GM19468 (cell line): ENCODE measurements at regions not wholly inside any gene's neighbourhood (a gene's known extent, or its start where the extent isn't known, plus 50 kb on each side); places are given as distances from the start of the nearest gene placed in this dataset.

Experiments
- ATAC-seq: cut with Tn5 transposase; IDR thresholded peaks from one replicate; pipeline ENCODE4 v1.9.1; 2021; ENCODE audit warnings: mild to moderate bottlenecking, moderate library complexity, moderate number of reproducible peaks; ENCODE audit not compliant: unreplicated experiment; ENCODE audit errors: extremely low read depth

DNA sequence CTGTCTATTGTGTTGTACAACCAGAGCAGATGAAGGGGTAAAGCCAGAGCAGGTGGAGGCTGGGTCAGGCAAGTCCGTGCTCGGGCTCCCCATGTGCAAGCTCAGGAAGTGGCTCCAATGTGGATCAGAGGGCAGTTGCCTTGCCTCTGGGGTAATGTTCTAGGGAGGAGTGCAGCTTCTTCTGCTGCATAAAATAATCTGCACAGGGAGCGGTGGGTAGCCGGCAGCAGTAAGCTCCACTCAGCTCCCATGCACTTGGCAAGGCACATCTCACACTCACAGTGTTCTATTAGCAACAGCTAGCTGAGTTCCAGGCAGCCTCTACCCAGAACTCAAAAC, 565.3 kb upstream of the SLITRK1 start:
- no peak for ATAC-seq

DNA sequence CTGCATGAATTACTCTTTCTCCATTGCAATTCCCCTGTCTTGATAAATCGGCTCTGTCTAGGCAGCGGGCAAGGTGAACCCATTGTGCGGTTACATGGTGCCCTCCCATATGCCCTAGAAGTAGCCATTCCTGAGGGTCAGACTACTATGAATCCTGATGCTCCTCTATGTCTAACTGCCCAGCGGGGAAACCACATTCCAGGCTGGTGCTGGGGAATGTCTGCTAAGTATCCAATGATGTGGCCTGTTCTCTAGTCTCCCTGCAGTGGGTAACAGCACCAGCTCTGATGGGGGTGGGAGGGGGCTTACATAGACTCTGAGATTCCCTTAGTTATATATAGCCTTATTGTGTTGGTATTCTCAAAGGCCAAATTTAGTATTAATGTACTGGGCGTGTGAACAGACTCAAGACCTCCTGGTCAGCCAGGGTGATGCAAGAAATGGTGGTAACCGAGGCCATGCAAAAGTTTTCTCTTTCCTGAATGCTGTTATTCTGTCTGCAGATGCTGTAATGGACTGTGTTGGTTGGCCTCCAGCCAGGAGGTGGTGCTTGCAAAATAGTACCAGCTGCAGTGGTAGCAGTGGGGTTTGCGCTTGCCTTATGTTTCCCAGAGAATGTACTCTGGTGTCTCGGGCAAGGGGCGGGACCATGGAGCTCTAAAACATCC, 564.8 kb upstream of the SLITRK1 start:
- ATAC-seq, result no peak

DNA sequence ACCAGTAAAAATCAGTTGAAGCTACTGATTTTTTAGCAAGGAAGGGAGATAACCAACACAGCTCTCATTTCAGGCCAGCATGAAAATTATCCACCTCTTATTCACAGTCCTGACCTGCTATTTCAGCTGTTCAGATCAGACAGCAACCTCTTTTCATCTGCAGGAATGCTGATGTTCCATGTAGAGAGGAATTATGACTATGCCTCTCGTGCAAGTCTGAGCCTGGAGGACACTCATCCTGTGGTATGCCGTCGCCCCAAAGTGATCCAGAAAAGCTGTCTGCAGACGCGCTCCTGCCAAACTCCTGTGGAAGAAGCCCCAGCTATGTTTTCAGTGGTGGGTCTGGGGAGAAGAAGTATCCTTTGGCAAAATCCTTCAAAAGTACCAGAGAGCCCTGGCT, 563.5 kb upstream of the SLITRK1 start:
- no peak for ATAC-seq

DNA sequence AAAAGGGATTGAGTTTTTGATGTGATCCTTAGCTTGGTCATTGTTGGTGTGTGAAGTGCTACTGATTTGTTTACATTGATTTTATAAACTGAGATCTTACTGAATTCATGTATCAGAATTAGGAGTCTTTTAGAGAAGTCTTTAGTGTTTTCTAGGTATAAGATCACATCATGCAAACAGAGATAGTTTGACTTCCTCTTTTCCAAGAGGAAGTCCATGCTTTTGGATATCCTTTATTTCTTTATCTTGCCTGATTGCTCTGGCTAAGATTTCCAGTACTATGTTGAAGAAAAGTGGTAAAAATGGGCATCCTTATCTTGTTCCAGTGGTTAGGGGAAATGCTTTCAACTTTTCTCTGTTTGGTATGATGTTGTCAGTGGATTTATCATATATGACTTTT, 561.2 kb upstream of the SLITRK1 start:
- ATAC-seq, result no peak

DNA sequence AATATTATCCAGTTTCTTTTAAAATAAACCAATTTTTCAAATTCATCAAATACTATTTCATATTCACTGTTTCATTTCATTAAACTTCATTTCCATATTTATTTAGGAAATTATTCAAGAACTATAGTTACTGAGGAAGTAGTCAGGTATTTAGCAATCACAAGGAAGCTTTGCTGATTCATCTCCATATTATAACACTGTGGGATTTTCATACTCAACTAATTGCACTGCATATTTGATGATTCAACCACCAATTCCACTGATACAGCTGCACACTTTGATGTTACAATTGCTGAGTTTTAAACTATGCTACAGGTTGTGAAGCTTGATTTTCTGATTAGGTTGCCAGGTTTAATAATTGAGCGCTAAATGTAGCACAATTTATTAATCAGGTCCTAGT, 556.8 kb upstream of the SLITRK1 start:
- ATAC-seq, result no peak

DNA sequence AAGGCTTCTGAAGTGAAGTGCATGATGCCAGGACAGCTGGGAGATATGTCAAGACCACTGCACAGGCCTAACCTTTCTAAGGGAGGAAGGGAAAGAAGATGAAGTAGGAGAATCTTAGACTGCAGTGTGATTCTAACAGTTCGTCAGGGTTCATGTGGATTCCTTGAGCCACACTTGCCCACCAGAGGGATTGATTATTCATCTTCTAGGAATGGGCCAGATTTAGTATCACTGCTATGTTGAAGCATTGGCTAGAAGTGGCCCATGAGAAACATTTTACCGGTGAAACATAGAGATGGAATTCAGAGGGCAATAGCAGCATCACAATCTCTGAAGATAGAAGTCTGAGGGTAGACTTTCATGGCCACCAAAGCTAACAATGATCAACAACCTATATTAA, 550.8 kb upstream of the SLITRK1 start:
- ATAC-seq, result no peak

DNA sequence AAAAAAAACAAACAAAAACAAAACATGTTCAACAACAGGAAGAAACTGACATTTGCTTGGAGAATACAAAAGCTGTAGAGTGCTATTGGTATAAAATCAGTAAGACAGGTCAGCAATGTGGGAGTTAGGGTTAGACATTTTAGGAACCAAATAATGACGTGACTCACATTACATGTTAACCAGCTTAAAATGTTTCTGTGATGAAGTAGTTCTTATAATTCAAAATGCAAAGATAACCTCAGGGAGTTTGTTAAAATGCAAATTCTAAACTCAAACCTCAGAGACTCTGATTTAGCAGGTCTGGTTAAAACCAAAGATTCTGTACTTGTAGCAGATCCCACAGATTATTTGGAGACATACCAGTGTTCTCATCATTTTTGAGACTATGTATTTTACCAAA, 549.4 kb upstream of the SLITRK1 start:
- ATAC-seq, result no peak

DNA sequence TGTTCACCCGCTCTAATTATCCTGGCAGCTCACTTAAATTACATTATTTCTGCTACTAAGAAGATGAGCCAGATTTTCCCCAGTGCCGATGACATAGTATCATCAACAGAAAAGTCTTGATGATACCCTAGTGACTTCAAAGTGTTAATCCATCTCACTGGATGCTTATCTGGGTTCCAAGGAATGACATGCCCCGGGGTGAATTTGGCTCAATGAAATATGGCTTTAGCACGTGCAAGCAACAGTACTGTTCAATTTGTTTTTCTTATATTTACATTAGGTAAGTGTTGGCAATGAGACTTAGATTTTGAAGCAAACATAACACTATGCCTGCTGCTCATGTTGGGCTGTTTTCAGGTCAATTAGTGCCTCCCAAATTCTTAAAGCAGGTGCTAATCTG, 548.2 kb upstream of the SLITRK1 start:
- ATAC-seq, result no peak

DNA sequence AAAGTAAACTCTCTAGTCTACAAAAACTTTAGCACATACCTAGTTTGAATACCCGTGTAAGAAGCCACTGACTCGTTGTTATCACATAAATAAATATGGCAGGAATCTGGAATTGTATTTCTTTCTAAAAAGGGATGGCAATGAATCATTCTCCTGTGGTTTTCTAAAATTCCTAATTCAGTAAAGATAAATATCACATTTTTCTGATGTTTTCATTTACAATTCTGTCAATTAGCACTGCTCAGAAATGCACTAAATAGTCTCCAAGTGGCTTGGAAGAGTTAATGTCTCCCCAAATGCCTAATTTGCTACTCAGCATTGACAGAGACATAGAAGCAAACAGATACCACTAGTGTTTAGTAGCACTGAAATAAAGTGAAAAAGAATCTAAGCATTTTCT, 547.7 kb upstream of the SLITRK1 start:
- no peak for ATAC-seq

DNA sequence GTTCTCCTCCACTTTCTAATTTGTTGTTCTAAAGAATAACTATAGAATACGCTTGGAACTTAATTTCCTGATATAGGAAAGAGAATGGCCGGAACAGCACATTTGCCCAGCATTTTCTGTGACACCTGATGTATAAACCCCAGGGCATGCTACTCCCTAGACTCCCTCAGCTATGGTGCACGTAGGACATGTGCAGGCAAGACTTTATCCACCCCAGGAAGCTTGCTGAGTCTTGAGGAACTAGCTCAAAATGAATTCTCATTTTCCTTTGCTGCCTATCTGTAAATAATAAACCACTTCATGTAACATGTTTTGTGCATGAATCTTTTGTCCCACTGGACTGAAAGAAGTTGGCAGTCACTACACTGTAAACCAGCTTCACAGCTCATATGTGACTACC, 535.8 kb upstream of the SLITRK1 start:
- ATAC-seq, result no peak

DNA sequence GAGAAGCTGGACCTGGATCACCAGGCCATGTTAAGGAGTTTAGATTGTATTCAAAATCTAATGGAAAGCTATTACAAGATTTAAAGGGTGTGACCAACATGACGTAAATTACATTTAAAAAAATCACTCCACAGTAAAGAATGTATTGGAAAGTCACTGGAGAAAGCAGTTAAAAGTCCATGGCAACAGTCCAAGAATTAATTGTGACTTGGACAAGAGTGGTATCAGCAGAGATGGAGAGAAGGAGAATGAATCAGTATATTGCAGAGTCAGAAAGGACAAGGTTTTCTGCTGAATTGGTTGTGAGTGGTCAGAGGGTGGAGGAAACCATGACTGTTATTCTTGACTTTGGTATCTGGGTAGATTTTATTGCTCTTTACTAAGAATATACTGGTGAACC, 535.1 kb upstream of the SLITRK1 start:
- no peak for ATAC-seq

DNA sequence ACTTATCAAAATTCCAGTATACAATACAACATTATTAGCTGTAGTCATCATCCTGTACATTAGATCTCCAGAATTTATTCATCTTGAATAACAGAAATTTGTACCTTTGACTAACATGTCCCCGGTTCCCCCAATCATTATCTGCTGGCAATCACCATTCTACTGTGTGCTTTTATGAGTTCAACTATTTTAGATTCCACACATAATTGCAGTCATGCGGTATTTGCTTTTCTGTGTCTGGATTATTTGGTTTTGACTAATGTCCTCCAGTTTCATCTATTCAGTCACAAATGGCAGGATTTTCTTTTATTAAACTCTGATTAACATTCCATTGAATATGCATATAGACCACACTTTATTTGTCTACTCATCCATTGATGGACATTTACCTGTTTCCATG, 530.7 kb upstream of the SLITRK1 start:
- no peak for ATAC-seq

DNA sequence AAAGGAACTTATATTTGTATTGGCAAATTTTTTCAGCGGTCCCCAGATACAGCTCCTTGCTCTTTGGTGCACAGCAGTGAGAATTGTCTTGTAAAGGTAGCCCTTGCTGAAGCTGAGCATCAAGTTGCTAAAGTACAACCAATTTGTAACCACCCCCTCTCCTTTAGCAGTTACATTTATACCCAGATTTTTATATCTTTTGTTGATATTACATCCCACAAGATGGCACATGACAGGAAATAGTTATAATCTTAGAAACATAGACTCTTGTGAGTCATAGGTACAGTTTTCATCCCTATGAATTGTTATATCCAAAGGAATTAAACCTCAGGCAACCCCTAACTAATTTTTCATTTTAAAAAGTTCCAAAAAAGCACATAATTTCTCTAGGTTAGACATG, 523.0 kb upstream of the SLITRK1 start:
- ATAC-seq, result no peak

DNA sequence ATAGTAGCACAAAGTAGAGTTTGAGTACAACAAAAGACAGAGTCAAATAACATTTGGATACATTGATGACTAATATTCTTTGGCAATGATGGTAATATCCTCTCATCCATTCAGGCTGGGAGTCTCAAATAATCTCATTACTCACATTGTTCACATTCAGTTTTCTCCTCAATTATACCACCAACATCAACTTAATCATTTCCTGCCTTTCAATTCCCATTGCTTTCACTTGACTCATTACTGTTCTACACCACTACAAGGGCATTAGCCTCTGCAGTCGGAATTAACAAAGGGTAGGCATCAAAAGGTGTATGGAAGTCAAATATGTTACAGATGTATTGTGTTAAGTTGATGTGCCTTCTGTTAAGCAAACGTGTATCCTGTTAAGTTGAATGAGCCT, 518.4 kb upstream of the SLITRK1 start:
- no peak for ATAC-seq

DNA sequence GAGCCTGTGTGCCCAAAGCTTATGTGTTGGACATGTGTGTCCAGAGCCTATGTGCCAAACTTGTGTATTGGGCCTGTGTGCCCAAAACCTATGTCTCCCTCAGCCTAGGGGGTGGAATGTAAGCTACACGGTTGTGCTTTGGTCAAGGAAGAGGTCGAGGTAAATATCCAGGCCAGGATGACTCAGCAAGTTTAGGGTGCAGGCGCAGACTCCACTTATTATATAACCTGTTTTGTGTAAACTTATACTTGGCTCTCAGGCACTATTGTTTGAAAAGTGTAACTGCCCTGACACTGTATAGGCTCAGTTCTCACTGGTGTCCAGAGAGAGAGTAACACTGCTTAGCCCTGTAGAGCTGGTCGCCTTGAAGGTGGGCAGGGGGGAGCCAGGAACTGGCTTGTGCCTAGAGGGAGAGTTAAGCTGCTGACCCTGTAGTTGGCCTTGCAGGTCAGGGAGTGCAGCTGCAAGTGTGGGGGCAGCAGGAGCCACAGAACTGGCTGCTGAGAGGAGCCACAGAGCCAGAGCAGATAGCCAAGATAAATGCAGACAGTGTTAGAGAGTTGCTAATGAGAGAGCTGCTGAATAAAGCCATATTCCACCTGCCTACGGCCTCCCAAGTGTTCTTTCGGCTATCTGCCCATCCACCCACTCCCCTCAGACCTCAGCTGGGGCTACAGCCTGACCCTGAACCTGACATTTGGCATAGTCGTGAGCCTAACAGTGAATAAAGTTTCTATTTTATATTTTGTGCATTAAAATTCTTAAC, 517.2 kb upstream of the SLITRK1 start:
- no peak for ATAC-seq

DNA sequence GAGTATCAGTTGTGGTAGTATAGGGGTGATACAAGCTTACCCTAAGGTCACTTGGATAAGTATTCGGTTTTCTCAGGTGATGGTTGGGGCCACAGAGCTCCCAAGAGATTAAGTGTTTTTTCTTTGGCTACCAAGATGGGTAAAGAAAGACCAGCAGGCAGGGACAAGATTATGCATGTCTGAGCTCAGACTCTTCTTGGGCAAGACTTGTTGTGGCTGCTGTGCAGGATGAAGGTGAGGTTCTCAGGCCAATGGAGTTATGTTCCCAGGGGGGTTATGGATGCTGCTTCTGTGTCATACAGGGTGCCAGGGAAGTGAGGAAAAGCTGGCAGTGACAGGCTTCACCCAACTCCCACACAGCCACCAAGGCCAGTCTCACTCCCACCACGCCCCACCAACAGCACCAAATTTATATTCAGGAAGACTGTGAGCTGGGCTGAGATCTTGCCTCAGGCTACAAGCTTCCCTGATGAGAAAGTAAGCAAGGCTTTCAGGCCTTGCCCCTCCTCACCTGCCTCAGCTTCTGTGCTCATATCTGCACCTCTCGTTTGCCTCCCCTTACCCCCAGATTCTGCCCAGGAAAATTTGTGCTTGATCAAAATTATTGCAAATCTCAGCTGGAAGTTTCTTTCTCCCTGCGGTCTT, 511.8 kb upstream of the SLITRK1 start:
- no peak for ATAC-seq

DNA sequence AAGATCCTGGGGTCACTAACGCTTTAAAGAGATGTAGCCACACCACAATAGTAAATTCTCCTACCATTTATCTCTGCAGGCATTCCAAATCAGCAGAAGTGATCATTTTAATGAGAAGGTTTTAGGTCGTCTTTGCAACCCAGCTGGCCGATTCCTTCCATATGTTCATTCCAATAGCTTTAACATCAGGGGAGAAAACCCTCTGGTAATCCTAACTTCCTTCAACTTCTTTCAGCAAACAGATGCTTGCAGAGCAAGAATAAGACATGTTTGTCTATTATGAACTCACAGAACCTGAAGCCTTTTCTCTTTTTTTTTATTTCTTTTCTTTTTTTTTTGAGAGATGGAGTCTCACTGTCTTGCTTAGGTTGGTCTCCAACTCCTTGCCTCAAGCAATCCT, 498.6 kb upstream of the SLITRK1 start:
- ATAC-seq, result no peak

DNA sequence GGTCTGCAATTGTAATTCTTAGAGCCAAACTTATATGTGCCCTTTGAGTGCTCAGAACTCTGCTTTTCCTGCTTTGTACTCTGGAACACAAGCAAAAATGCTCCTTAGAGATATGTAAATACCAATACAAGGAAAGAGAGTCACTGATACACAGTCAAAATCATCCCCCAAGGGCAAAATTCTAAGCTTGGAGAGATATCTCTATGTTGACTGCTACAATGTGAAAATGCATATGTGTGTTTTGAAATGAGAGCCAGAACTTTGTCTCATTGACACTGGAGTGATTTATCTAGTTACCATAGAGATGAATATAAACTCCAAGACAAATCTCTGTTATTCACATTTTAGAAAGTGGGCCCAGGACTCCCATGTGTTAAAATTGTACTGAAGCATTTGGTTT, 494.8 kb upstream of the SLITRK1 start:
- ATAC-seq, result no peak

DNA sequence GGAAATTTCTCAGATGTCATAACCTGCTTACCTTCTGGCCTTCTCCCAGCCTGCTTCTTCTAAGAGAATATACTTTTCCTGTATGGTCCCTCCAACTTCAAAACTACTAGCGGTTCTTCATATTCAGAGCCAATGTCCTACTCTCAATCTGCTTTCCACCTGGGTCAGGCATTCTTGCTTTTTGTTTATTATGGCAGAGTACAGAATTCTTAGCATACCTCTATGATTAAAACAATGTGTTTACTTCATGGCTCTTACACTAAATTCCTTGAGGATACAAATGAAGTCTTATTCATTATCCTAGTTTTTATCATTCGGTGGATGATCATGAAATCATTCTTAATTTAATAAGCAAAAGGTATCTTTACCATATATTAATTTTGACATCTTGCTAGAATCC, 484.2 kb upstream of the SLITRK1 start:
- ATAC-seq, result no peak

DNA sequence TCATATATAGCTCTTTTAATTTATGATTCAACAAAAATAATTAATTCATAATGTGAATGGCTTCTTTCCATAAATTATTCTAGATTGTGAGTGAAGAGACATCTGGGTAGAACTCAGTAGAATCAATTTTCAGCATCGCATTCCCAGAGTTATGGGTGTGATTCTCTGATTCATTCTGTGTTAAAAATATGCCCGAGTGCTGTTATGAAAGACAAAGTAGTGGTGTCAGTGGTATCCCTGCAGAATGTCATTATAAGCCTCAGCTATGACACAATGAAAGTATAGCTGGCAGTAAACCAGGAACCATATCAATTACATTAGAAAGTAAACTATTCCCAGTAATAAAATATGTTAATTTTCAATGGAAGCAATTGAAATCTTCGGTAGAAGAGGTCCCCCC, 480.5 kb upstream of the SLITRK1 start:
- no peak for ATAC-seq

DNA sequence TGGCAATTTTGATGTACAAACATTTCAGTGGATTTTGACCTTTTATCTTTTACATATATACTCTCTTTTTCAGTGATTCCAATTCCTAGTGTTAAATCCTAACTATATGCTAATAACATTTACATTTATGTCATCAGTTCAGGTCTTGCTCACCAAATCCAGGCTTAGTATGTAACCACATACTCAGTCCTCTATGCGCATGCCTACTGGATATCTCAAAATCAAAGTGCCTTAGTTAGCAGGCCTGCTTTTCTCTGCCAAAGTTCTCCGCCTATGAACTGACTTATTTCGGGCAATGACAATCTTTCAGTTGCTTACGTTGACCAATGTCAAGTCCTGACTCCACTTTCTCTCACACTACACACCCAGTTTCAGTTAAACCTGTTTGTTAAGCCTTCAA, 478.5 kb upstream of the SLITRK1 start:
- ATAC-seq, result no peak

DNA sequence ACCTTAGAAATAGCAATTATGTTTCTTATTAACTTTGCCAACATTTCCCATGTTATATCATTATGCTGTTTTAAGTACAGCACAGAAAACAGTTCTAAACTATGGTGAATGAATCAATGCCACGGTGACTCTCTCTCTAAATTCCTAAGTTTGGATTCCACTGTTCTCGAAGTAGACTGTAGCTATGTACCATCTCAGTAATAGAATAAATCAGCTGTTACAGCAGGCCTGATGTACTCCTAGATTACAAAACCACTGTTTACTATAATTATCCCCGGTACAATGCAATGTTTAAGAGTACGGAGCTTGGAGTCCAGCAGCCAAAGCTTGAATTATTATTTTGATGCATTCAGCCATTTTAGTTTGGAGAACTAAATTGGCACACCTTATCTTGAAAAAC, 476.3 kb upstream of the SLITRK1 start:
- ATAC-seq, result no peak
